Fibroblast of skin of left biceps (primary cell): ENCODE measurements at regions not wholly inside any gene's neighbourhood (a gene's known extent, or its start where the extent isn't known, plus 50 kb on each side); places are given as distances from the start of the nearest gene placed in this dataset.
"Not testable (repeated sequence)": the region's sequence is repeated elsewhere in the genome, so short reads cannot be mapped to it uniquely, and the experiment has no call there.

ENCODE experiments used
- DNase-seq, 2 experiments: peaks; one replicate each; pipeline ENCODE4 v3.0.0-alpha.2; 2013; ENCODE audit warnings: low read depth in 2 of 2

DNA sequence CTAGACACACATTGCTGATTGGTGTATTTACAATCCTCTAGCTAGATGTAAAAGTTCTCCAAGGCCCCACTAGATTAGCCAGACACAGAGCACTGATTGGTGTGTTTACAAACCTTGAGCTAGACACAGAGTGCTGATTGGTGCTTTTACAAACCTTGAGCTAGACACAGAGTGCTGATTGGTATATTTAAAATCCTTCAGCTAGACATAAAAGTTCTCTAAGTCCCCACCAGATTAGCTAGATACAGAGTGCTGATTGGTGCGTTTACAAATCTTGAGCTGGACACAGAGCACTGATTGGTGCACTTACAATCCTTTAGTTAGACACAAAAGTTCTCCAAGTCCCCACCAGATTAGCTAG is 63.8 kb upstream of the DDHD1 start:
- not testable (repeated sequence) for DNase-seq

GRCh38 chr14:53216478-53216877 is 63.4 kb upstream of the DDHD1 start:
- DNase-seq = not testable (repeated sequence)

DNA sequence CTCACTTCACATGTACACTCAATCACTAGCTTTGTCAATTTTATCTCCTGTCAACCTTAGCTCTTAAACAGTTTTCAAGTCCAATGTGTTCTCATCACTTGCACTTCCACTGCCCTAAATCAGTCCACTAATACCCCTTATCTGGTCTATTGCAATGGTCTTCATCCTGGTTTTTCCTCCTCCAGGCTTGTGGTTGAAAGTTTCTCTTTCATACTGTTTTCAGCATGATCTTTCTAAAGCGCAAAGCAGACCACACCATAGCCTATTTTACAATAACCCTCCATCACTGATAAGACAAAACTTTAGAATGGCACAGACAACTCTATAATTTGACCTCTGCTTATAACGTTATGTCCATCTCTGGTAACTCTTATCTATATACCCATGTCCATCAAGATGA is 62.0 kb upstream of the DDHD1 start:
- no peak for DNase-seq

GRCh38 chr14:53214384-53214783 is 61.3 kb upstream of the DDHD1 start:
- no peak for DNase-seq

DNA sequence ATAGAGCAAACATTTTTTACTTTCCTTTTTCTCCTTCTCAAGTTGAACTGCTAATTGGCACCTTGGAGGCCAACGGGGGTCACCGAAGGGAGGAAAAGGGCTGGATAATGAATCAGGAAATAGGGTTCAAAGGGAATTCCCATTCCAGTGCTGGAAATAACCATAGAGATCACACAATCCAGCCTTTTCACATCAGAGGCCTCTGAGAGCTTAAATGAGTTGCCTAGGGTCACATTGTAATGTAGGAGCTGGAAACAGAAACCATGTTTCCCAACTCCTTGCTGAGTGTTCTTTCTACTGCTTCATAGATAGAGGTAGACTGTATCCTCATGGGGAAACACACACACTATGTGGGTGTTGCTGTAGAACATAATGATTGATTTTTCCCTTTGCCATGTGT is 60.6 kb upstream of the DDHD1 start:
- no peak for DNase-seq

DNA sequence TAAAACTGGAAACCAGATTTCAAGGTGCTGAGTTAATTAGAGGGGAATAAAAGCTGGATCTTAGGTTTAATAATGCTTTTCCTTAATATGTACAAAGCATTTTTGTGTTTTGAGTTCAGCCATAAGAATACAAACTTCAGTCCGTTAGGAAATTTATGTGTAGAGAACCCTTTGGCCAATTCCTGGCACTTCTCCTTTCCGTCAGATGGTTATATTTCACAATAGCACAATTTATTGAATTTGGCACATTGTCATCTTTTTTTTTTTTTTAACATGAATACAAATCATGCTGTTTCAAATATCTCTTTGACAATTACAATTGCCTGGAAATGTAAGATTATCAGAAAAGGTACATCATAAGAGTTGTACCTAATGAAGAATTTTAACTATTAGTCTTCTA is 56.2 kb upstream of the DDHD1 start:
- DNase-seq = no peak
